ENCODE measurements at regions not wholly inside any gene's neighbourhood (a gene's known extent, or its start where the extent isn't known, plus 50 kb on each side); places are given as distances from the start of the nearest gene placed in this dataset.

DNA sequence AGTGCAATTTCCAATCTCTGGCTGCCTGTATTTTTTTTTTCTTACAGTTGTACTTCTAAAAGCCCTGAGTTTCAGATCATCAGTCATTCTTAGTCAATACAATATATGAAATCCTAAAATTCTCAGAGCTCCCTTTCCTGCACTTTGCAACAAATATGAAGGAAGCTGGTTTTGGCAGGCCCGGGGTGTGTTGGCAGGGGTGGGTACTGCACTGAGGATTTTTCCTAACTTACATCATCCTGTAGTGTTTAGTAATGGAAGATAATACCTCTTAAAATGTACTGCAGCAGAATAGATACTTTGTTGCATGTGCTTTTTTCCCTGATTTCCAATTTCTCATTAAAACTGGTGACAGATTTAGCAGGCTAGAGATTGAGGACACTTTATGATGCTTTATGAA, 374.6 kb downstream of the PTH2R start:
- TF ChIP-seq, protein P1, sequence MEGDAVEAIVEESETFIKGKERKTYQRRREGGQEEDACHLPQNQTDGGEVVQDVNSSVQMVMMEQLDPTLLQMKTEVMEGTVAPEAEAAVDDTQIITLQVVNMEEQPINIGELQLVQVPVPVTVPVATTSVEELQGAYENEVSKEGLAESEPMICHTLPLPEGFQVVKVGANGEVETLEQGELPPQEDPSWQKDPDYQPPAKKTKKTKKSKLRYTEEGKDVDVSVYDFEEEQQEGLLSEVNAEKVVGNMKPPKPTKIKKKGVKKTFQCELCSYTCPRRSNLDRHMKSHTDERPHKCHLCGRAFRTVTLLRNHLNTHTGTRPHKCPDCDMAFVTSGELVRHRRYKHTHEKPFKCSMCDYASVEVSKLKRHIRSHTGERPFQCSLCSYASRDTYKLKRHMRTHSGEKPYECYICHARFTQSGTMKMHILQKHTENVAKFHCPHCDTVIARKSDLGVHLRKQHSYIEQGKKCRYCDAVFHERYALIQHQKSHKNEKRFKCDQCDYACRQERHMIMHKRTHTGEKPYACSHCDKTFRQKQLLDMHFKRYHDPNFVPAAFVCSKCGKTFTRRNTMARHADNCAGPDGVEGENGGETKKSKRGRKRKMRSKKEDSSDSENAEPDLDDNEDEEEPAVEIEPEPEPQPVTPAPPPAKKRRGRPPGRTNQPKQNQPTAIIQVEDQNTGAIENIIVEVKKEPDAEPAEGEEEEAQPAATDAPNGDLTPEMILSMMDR (conservative IDR thresholded peaks at IDR 0.05; ENCODE audit: low read length), result no peak
- TF ChIP-seq EZH2phosphoT487 (IDR thresholded peaks at IDR 0.05; ENCODE audit: borderline replicate concordance), result no peak

All from Loucy (cell line).